ENCODE measurements at regions not wholly inside any gene's neighbourhood (a gene's known extent, or its start where the extent isn't known, plus 50 kb on each side); places are given as distances from the start of the nearest gene placed in this dataset.

- no peak overlapping the region for H3K18ac ChIP-seq (ENCODE audit: low read depth, low read length)
- WGBS, 2 experiments (ENCODE audit: extremely low coverage in 2 of 2, insufficient read length in 1 of 2): no CpG with 5 or more reads among the region's 3 CpGs
- H3K9me3 ChIP-seq (ENCODE audit: control insufficient read depth, insufficient read depth, low read length): 0 out of 2 replicates have a peak, but pooled peaks cover 4% of the 10 kb centered on the region
- no peaks in the 10 kb centered on the region for H3K4me1 ChIP-seq (ENCODE audit: control insufficient read depth, insufficient read depth, low read length)
- no peaks in the 10 kb centered on the region for H4K20me1 ChIP-seq (ENCODE audit: insufficient read depth, low read length)
- in situ Hi-C loops (cut with MboI; ENCODE audit: low sequenced_read_pairs): no loop called here
- no peak for ATAC-seq (ENCODE audit: low read depth)
- H2BK15ac ChIP-seq (ENCODE audit: low read depth, low read length): no peak overlapping the region
- H3K23ac ChIP-seq (ENCODE audit: low read depth, low read length): no peak overlapping the region
- no peaks in the 10 kb centered on the region for H3K79me1 ChIP-seq (ENCODE audit: low read depth in 1 of 2, low read length in 2 of 2)
- no peaks in the 10 kb centered on the region for H3K9me1 ChIP-seq (ENCODE audit: insufficient read depth, low read length)
- H4K8ac ChIP-seq (ENCODE audit: low read depth in 2 of 2, low read length in 2 of 2): no peak overlapping the region
- H3K36me3 ChIP-seq (ENCODE audit: control insufficient read depth, insufficient read depth, low read length): no peaks in the 10 kb centered on the region
- no peak overlapping the region for H4K5ac ChIP-seq (ENCODE audit: low read depth, low read length)
- BruUV-seq (replicated peaks): no TSS peak
- no peak overlapping the region for H2BK20ac ChIP-seq (ENCODE audit: low read depth, low read length)
- no peak overlapping the region for H2AK9ac ChIP-seq (replicated peaks; ENCODE audit: low read depth, low read length, poor library complexity)
- no peak overlapping the region for H2AFZ ChIP-seq (replicated peaks; ENCODE audit: low read length, poor library complexity)
- POLR2A ChIA-PET (ENCODE audit: unreplicated experiment): no interaction called here
- no peak overlapping the region for H2AK5ac ChIP-seq (ENCODE audit: low read depth, low read length)
- intact Hi-C loops (cut with micrococcal nuclease): no loop called here
- no peak for DNase-seq
- no peak overlapping the region for H3K14ac ChIP-seq (replicated peaks; ENCODE audit: low read depth, low read length)
- H2BK5ac ChIP-seq (ENCODE audit: low read depth, low read length, poor library complexity, severe bottlenecking): no peak overlapping the region
- no peak overlapping the region for H3K4ac ChIP-seq (ENCODE audit: low read depth, low read length)
- H3K27me3 ChIP-seq (ENCODE audit: control insufficient read depth, insufficient read depth, low read length): no peaks in the 10 kb centered on the region
- H3K56ac ChIP-seq (ENCODE audit: extremely low read depth, insufficient read depth, low read length): no peak overlapping the region
- no peak overlapping the region for H4K91ac ChIP-seq (ENCODE audit: insufficient read depth, low read depth, low read length)
- CTCF ChIA-PET: no interaction called here
- TF ChIP-seq MAFK (IDR thresholded peaks at IDR 0.05; ENCODE audit: low read depth, low read length) (no peak), RFX5 (IDR thresholded peaks at IDR 0.05; ENCODE audit: low read depth, low read length) (no peak), MAZ (IDR thresholded peaks at IDR 0.05; ENCODE audit: borderline replicate concordance, low read depth, low read length) (no peak), NFE2L2 (IDR thresholded peaks at IDR 0.05; ENCODE audit: low read depth, low read length) (no peak), MXI1 (IDR thresholded peaks at IDR 0.05; ENCODE audit: borderline replicate concordance, low read depth, low read length) (no peak), CEBPB (IDR thresholded peaks at IDR 0.05; ENCODE audit: low read depth, low read length) (no peak), ELK1 (IDR thresholded peaks at IDR 0.05; ENCODE audit: borderline replicate concordance, low read depth, low read length) (no peak), POLR2A (IDR thresholded peaks at IDR 0.05; ENCODE audit: low read depth, low read length) (no peak), RCOR1 (IDR thresholded peaks at IDR 0.05; ENCODE audit: insufficient replicate concordance, low read length) (no peak), RAD21 (IDR thresholded peaks at IDR 0.05; ENCODE audit: low read length) (no peak), USF2 (IDR thresholded peaks at IDR 0.05; ENCODE audit: low read depth, low read length) (no peak), FOS (IDR thresholded peaks at IDR 0.05; ENCODE audit: low read depth, low read length) (no peak), SMC3 (IDR thresholded peaks at IDR 0.05; ENCODE audit: low read depth, low read length) (no peak), CTCF (conservative IDR thresholded peaks at IDR 0.05; ENCODE audit: low read depth, low read length) (no peak), CHD1 (IDR thresholded peaks at IDR 0.05; ENCODE audit: low read depth, low read length) (no peak), BHLHE40 (IDR thresholded peaks at IDR 0.05; ENCODE audit: low read depth, low read length) (no peak)
- no peak overlapping the region for H3K4me3 ChIP-seq (ENCODE audit: insufficient read depth, low read depth, low read length)
- dilution Hi-C loops (cut with HindIII; ENCODE audit: low sequenced_read_pairs, unreplicated experiment): no loop called here
- H2BK120ac ChIP-seq (ENCODE audit: low read depth, low read length): no peak overlapping the region
- no peak overlapping the region for H3K27ac ChIP-seq (ENCODE audit: insufficient read depth, low read length)
- H3K4me2 ChIP-seq (ENCODE audit: low read depth, low read length): no peak overlapping the region
- no peak overlapping the region for H3K9ac ChIP-seq (ENCODE audit: low read depth, low read length)
These were observed 576.5 kb downstream of the ZNF385D start for GRCh38 chr3:21174461-21174860.
